HG03378 (cell line): ENCODE measurements at regions not wholly inside any gene's neighbourhood (a gene's known extent, or its start where the extent isn't known, plus 50 kb on each side); places are given as distances from the start of the nearest gene placed in this dataset.

Experiments
- ATAC-seq: cut with Tn5 transposase; IDR thresholded peaks from one replicate; pipeline ENCODE4 v1.9.1; 2021; ENCODE audit warnings: mild to moderate bottlenecking, moderate library complexity; ENCODE audit not compliant: unreplicated experiment

- no peak for ATAC-seq
Observed at GRCh38 chr11:87437844-87438223, 400.1 kb downstream of the TMEM135 start.

GRCh38 chr11:87437133-87437843 lies 399.6 kb downstream of the TMEM135 start:
- no peak for ATAC-seq

- no peak for ATAC-seq
Observed at GRCh38 chr11:87432022-87432421, 394.3 kb downstream of the TMEM135 start.

GRCh38 chr11:87431392-87431791 lies 393.7 kb downstream of the TMEM135 start:
- ATAC-seq = no peak

- no peak for ATAC-seq
Observed at GRCh38 chr11:87430821-87431220, 393.1 kb downstream of the TMEM135 start.

- ATAC-seq = no peak
Observed at GRCh38 chr11:87429996-87430395, 392.3 kb downstream of the TMEM135 start.

- ATAC-seq = no peak
Observed at GRCh38 chr11:87428266-87428665, 390.5 kb downstream of the TMEM135 start.

- no peak for ATAC-seq
Observed at GRCh38 chr11:87425943-87426342, 388.2 kb downstream of the TMEM135 start.

- no peak for ATAC-seq
Observed at GRCh38 chr11:87425391-87425790, 387.7 kb downstream of the TMEM135 start.

GRCh38 chr11:87423161-87423560 lies 385.4 kb downstream of the TMEM135 start:
- ATAC-seq = no peak

- ATAC-seq = no peak
Observed at GRCh38 chr11:87422566-87422965, 384.8 kb downstream of the TMEM135 start.

GRCh38 chr11:87421422-87421821 lies 383.7 kb downstream of the TMEM135 start:
- peak; percentile 85 for ATAC-seq

GRCh38 chr11:87417951-87418350 lies 380.2 kb downstream of the TMEM135 start:
- ATAC-seq = no peak

- no peak for ATAC-seq
Observed at GRCh38 chr11:87405843-87406242, 368.1 kb downstream of the TMEM135 start.

GRCh38 chr11:87405356-87405755 lies 367.6 kb downstream of the TMEM135 start:
- ATAC-seq = no peak

GRCh38 chr11:87401653-87402052 lies 363.9 kb downstream of the TMEM135 start:
- ATAC-seq = no peak

GRCh38 chr11:87399341-87399740 lies 361.6 kb downstream of the TMEM135 start:
- no peak for ATAC-seq

GRCh38 chr11:87398931-87399330 lies 361.2 kb downstream of the TMEM135 start:
- ATAC-seq = no peak

- ATAC-seq = no peak
Observed at GRCh38 chr11:87397011-87397865, 359.5 kb downstream of the TMEM135 start.

- no peak for ATAC-seq
Observed at GRCh38 chr11:87394924-87395323, 357.2 kb downstream of the TMEM135 start.

- ATAC-seq = no peak
Observed at GRCh38 chr11:87392665-87393064, 354.9 kb downstream of the TMEM135 start.

GRCh38 chr11:87391496-87391895 lies 353.8 kb downstream of the TMEM135 start:
- no peak for ATAC-seq
